Liver (tissue), 8 donors: ENCODE measurements at regions not wholly inside any gene's neighbourhood (a gene's known extent, or its start where the extent isn't known, plus 50 kb on each side); places are given as distances from the start of the nearest gene placed in this dataset.

Experiments
- DNase-seq: peaks from one replicate; pipeline ENCODE4 v3.0.0-alpha.2; 2017; ENCODE audit warnings: low spot score
- H3K27ac ChIP-seq, 2 donors: one replicate each; pipeline ENCODE4 v1.7.0; 2013; ENCODE audit warnings: inconsistent platforms in 2 of 2, low read length in 2 of 2, control low read depth in 1 of 2, low read depth in 1 of 2, mild to moderate bottlenecking in 1 of 2
- H3K27me3 ChIP-seq, 4 donors: one replicate each; pipeline versions ENCODE4 v1.6.1 to v1.7.0; 2013; ENCODE audit warnings: low read length in 3 of 4, inconsistent platforms in 1 of 4, mild to moderate bottlenecking in 1 of 4, moderate library complexity in 1 of 4; ENCODE audit not compliant: control insufficient read depth in 4 of 4, insufficient read depth in 4 of 4
- H3K36me3 ChIP-seq, 4 donors: one replicate each; pipeline versions ENCODE4 v1.6.1 to v1.7.0; 2013; ENCODE audit warnings: low read length in 3 of 4, mild to moderate bottlenecking in 3 of 4, low read depth in 1 of 4, moderate library complexity in 1 of 4; ENCODE audit not compliant: control insufficient read depth in 4 of 4, insufficient read depth in 3 of 4
- H3K4me1 ChIP-seq, 4 donors: one replicate each; pipeline versions ENCODE4 v1.6.1 to v1.7.0; 2013; ENCODE audit warnings: low read length in 3 of 4, mild to moderate bottlenecking in 3 of 4, moderate library complexity in 1 of 4; ENCODE audit not compliant: control insufficient read depth in 4 of 4, insufficient read depth in 4 of 4
- H3K4me3 ChIP-seq, 3 donors: one replicate each; pipeline versions ENCODE4 v1.6.1 to v1.7.0; 2013; ENCODE audit warnings: low read length in 3 of 3, control low read depth in 1 of 3, low read depth in 1 of 3, mild to moderate bottlenecking in 1 of 3
- H3K9ac ChIP-seq, 2 donors: one replicate each; pipeline ENCODE4 v1.7.0; 2013; ENCODE audit warnings: low read length in 2 of 2, mild to moderate bottlenecking in 2 of 2, moderate library complexity in 2 of 2, control low read depth in 1 of 2, low read depth in 1 of 2
- H3K9me3 ChIP-seq, 4 donors: one replicate each; pipeline versions ENCODE4 v1.6.1 to v1.7.0; 2013; ENCODE audit warnings: low read length in 3 of 4; ENCODE audit not compliant: control insufficient read depth in 4 of 4
- ATF3 ChIP-seq: IDR thresholded peaks from 2 replicates; pipeline ENCODE4 v1.6.1; 2016; ENCODE audit warnings: antibody characterized with exemption
- CTCF ChIP-seq: fragments of 150-350 bp; IDR thresholded peaks from 2 replicates; pipeline ENCODE4 v1.5.1; 2017; ENCODE audit warnings: improper control_type of control experiment, low read depth, low read length; ENCODE audit not compliant: missing input control
- EGR1 ChIP-seq, 2 donors: IDR thresholded peaks; 2 replicates each; pipeline ENCODE4 v1.6.1; 2016 to 2018; ENCODE audit warnings: antibody characterized with exemption in 2 of 2, low read depth in 2 of 2
- FOXA1 ChIP-seq: IDR thresholded peaks from 2 replicates; pipeline ENCODE4 v1.6.1; 2016; ENCODE audit warnings: antibody characterized with exemption
- FOXA2 ChIP-seq: IDR thresholded peaks from 2 replicates; pipeline ENCODE4 v1.6.1; 2016; ENCODE audit warnings: antibody characterized with exemption
- GABPA ChIP-seq, 2 donors: IDR thresholded peaks in 1 of 2; conservative IDR thresholded peaks in 1 of 2; 2 replicates each; pipeline ENCODE4 v1.6.1; 2016; ENCODE audit warnings: antibody characterized with exemption in 2 of 2, mild to moderate bottlenecking in 1 of 2, moderate library complexity in 1 of 2
- HNF4A ChIP-seq, 2 donors: conservative IDR thresholded peaks; 2 replicates each; pipeline ENCODE4 v1.6.1; 2016; ENCODE audit warnings: antibody characterized with exemption in 2 of 2, mild to moderate bottlenecking in 2 of 2
- HNF4G ChIP-seq: IDR thresholded peaks from 2 replicates; pipeline ENCODE4 v1.6.1; 2016; ENCODE audit warnings: antibody characterized with exemption
- JUND ChIP-seq, 2 donors: IDR thresholded peaks; 2 replicates each; pipeline ENCODE4 v1.6.1; 2016; ENCODE audit warnings: antibody characterized with exemption in 2 of 2
- MAX ChIP-seq: IDR thresholded peaks from 2 replicates; pipeline ENCODE4 v1.6.1; 2016; ENCODE audit warnings: antibody characterized with exemption
- NR2F2 ChIP-seq: IDR thresholded peaks from 2 replicates; pipeline ENCODE4 v1.6.1; 2016; ENCODE audit warnings: antibody characterized with exemption
- RAD21 ChIP-seq, 2 donors: IDR thresholded peaks; 2 replicates each; pipeline ENCODE4 v1.6.1; 2016; ENCODE audit warnings: antibody characterized with exemption in 2 of 2, mild to moderate bottlenecking in 2 of 2
- RXRA ChIP-seq, 2 donors: IDR thresholded peaks; 2 replicates each; pipeline ENCODE4 v1.6.1; 2017 to 2018; ENCODE audit warnings: antibody characterized with exemption in 2 of 2, mild to moderate bottlenecking in 1 of 2
- SP1 ChIP-seq: IDR thresholded peaks from 2 replicates; pipeline ENCODE4 v1.6.1; 2018; ENCODE audit warnings: antibody characterized with exemption, mild to moderate bottlenecking
- TAF1 ChIP-seq: conservative IDR thresholded peaks from 2 replicates; pipeline ENCODE4 v1.6.1; 2016; ENCODE audit warnings: antibody characterized with exemption, mild to moderate bottlenecking
- YY1 ChIP-seq: IDR thresholded peaks from 2 replicates; pipeline ENCODE4 v1.6.1; 2016; ENCODE audit warnings: antibody characterized with exemption, mild to moderate bottlenecking
- WGBS: extraction: QIAGEN DNeasy Blood & Tissue Kit; methylation state at CpG from one replicate; pipeline ENCODE4 v1.1.7; 2013; 5-methylcytosine and 5-hydroxymethylcytosine counted together
- TF ChIP-seq, protein P1 (sequence below): IDR thresholded peaks from 2 replicates; pipeline ENCODE4 v1.6.1; 2016; ENCODE audit warnings: antibody characterized with exemption
- TF ChIP-seq, protein P2 (sequence below): IDR thresholded peaks from 2 replicates; pipeline ENCODE4 v1.6.1; 2016; ENCODE audit warnings: antibody characterized with exemption, mild to moderate bottlenecking
- donor health status: healthy.
- donor health status: healthy.
- donor health status: healthy.
- donor health status: healthy.
- donor health status: healthy.

DNA sequence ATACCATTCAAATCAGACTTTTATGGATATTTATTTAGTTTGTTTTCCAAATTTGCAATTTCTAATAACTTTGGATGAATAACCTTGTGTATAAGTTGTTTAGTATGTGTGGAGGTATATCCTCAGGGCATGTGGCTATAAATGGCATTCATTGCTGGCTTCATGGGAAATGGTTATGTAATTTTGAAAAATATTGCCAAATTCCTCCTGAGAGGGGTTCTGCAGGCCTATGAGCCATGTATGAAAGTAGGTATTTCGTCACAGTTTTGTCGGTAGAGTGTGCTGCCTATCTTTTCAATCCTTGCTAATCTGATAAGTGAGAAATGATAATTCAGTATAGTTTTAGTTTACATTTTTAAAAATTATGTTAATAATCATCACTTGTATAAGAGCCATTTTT lies 256.4 kb upstream of the ZNF385D start:
- H3K27ac ChIP-seq: no peak overlapping the region
- no peak for DNase-seq
- H3K9ac ChIP-seq: no peak overlapping the region
- H3K4me1 ChIP-seq: no peaks in the 10 kb centered on the region
- H3K9me3 ChIP-seq: no peaks in the 10 kb centered on the region
- no peaks in the 10 kb centered on the region for H3K36me3 ChIP-seq
- no peaks in the 10 kb centered on the region for H3K27me3 ChIP-seq
- 67% methylated on average over 2 of the region's 2 CpGs for WGBS
- H3K4me3 ChIP-seq: no peak overlapping the region
- TF ChIP-seq JUND (IDR thresholded peaks at IDR 0.05): no peak
- no peak for TF ChIP-seq EGR1 (IDR thresholded peaks at IDR 0.05; ENCODE audit: low read depth in 2 of 2)
- TF ChIP-seq YY1: no peak
- no peak for TF ChIP-seq FOXA1
- TF ChIP-seq, protein P1, sequence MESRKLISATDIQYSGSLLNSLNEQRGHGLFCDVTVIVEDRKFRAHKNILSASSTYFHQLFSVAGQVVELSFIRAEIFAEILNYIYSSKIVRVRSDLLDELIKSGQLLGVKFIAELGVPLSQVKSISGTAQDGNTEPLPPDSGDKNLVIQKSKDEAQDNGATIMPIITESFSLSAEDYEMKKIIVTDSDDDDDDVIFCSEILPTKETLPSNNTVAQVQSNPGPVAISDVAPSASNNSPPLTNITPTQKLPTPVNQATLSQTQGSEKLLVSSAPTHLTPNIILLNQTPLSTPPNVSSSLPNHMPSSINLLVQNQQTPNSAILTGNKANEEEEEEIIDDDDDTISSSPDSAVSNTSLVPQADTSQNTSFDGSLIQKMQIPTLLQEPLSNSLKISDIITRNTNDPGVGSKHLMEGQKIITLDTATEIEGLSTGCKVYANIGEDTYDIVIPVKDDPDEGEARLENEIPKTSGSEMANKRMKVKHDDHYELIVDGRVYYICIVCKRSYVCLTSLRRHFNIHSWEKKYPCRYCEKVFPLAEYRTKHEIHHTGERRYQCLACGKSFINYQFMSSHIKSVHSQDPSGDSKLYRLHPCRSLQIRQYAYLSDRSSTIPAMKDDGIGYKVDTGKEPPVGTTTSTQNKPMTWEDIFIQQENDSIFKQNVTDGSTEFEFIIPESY: no peak
- no peak for TF ChIP-seq MAX
- TF ChIP-seq HNF4G: no peak
- TF ChIP-seq CTCF: no peak
- TF ChIP-seq TAF1: no peak
- no peak for TF ChIP-seq SP1
- TF ChIP-seq NR2F2: no peak
- no peak for TF ChIP-seq ATF3
- TF ChIP-seq GABPA (IDR thresholded peaks at IDR 0.05 in 1 of 2, conservative IDR thresholded peaks at IDR 0.05 in 1 of 2): no peak
- no peak for TF ChIP-seq HNF4A (conservative IDR thresholded peaks at IDR 0.05)

GRCh38 chr3:22010997-22011396 lies 260.0 kb upstream of the ZNF385D start:
- Histone ChIP-seq H3K9ac (no peak overlapping the region), H3K9me3 (no peaks in the 10 kb centered on the region), H3K4me3 (no peak overlapping the region), H3K36me3 (no peaks in the 10 kb centered on the region), H3K27ac (no peak overlapping the region), H3K4me1 (no peaks in the 10 kb centered on the region), H3K27me3 (no peaks in the 10 kb centered on the region)
- 78% methylated on average over 2 of the region's 2 CpGs for WGBS
- TF ChIP-seq RXRA (IDR thresholded peaks at IDR 0.05) (no peak), FOXA2 (no peak), MAX (no peak), HNF4A (conservative IDR thresholded peaks at IDR 0.05) (no peak), ATF3 (no peak), FOXA1 (no peak), HNF4G (no peak), NR2F2 (no peak), RAD21 (IDR thresholded peaks at IDR 0.05) (no peak), GABPA (IDR thresholded peaks at IDR 0.05 in 1 of 2, conservative IDR thresholded peaks at IDR 0.05 in 1 of 2) (no peak), EGR1 (IDR thresholded peaks at IDR 0.05; ENCODE audit: low read depth in 2 of 2) (no peak), TAF1 (no peak), CTCF (no peak), YY1 (no peak)
- TF ChIP-seq, protein P2, sequence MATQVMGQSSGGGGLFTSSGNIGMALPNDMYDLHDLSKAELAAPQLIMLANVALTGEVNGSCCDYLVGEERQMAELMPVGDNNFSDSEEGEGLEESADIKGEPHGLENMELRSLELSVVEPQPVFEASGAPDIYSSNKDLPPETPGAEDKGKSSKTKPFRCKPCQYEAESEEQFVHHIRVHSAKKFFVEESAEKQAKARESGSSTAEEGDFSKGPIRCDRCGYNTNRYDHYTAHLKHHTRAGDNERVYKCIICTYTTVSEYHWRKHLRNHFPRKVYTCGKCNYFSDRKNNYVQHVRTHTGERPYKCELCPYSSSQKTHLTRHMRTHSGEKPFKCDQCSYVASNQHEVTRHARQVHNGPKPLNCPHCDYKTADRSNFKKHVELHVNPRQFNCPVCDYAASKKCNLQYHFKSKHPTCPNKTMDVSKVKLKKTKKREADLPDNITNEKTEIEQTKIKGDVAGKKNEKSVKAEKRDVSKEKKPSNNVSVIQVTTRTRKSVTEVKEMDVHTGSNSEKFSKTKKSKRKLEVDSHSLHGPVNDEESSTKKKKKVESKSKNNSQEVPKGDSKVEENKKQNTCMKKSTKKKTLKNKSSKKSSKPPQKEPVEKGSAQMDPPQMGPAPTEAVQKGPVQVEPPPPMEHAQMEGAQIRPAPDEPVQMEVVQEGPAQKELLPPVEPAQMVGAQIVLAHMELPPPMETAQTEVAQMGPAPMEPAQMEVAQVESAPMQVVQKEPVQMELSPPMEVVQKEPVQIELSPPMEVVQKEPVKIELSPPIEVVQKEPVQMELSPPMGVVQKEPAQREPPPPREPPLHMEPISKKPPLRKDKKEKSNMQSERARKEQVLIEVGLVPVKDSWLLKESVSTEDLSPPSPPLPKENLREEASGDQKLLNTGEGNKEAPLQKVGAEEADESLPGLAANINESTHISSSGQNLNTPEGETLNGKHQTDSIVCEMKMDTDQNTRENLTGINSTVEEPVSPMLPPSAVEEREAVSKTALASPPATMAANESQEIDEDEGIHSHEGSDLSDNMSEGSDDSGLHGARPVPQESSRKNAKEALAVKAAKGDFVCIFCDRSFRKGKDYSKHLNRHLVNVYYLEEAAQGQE: no peak
- DNase-seq: no peak
